ENCODE measurements at regions not wholly inside any gene's neighbourhood (a gene's known extent, or its start where the extent isn't known, plus 50 kb on each side); places are given as distances from the start of the nearest gene placed in this dataset.
"Not testable (repeated sequence)": the region's sequence is repeated elsewhere in the genome, so short reads cannot be mapped to it uniquely, and the experiment has no call there.

DNA sequence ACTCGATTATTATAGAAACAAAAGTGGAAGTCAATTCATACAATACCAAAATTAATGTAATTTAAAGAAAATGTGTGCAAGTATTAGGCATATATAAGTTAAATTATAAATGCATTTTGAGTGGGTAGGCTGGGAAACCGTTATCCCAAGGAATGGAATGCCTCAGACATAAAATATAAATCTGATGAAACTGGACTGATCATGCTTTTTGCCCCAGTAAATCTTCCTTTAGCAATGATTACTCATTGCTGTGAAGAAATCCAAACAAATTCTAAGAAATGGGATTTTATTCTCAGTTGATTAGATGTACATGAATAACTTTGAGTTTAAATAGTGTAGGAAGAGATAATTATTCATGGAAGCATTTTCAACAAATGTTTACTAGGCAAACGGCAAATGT lies 185.5 kb upstream of the KCNMB2 start:
- H3K4me3 ChIP-seq (ENCODE audit: low read depth, low read length), result no peak overlapping the region
- in situ Hi-C loops (cut with HindIII; ENCODE audit: low sequenced_read_pairs), result no loop called here
- TF ChIP-seq, protein P1, sequence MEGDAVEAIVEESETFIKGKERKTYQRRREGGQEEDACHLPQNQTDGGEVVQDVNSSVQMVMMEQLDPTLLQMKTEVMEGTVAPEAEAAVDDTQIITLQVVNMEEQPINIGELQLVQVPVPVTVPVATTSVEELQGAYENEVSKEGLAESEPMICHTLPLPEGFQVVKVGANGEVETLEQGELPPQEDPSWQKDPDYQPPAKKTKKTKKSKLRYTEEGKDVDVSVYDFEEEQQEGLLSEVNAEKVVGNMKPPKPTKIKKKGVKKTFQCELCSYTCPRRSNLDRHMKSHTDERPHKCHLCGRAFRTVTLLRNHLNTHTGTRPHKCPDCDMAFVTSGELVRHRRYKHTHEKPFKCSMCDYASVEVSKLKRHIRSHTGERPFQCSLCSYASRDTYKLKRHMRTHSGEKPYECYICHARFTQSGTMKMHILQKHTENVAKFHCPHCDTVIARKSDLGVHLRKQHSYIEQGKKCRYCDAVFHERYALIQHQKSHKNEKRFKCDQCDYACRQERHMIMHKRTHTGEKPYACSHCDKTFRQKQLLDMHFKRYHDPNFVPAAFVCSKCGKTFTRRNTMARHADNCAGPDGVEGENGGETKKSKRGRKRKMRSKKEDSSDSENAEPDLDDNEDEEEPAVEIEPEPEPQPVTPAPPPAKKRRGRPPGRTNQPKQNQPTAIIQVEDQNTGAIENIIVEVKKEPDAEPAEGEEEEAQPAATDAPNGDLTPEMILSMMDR (IDR thresholded peaks at IDR 0.05; ENCODE audit: low read depth, low read length), result no peak
- DNase-seq (ENCODE audit: low read depth, low spot score), result no peak

DNA sequence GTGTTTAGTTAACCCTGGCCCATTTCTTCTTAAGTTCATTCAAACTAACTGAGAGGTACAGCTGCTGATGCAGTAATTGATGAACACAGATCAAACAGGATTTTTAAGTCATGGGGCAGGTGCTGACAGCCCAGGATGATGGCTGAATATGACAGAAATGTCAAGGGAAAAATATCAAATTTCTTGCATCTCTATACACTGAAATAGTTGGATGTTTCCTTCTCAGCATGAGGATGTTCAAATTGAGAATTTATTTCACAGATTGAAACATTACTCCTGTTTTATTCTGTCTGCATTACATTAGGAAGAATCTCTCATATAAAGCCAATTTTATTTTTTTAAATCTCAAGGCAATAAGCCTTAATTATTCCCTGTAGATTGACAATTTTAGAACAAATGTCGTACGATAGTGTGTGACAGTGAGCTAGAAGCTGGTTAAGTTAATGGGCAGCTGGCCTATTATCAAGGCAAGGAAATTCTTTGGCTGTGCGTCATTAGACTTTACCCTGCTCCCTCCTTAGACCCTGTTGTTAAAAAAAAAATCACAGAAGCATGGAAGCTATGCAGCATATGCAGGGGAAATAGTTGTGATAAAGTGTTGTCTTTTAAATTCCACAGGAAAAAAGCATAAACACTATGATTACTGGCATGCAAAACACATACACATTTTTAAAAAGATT lies 183.8 kb upstream of the KCNMB2 start:
- in situ Hi-C loops (cut with HindIII; ENCODE audit: low sequenced_read_pairs), result no loop called here
- TF ChIP-seq, protein P1 (IDR thresholded peaks at IDR 0.05; ENCODE audit: low read depth, low read length), result no peak
- peak; percentile 84 for DNase-seq (ENCODE audit: low read depth, low spot score)
- no peak overlapping the region for H3K4me3 ChIP-seq (ENCODE audit: low read depth, low read length)

DNA sequence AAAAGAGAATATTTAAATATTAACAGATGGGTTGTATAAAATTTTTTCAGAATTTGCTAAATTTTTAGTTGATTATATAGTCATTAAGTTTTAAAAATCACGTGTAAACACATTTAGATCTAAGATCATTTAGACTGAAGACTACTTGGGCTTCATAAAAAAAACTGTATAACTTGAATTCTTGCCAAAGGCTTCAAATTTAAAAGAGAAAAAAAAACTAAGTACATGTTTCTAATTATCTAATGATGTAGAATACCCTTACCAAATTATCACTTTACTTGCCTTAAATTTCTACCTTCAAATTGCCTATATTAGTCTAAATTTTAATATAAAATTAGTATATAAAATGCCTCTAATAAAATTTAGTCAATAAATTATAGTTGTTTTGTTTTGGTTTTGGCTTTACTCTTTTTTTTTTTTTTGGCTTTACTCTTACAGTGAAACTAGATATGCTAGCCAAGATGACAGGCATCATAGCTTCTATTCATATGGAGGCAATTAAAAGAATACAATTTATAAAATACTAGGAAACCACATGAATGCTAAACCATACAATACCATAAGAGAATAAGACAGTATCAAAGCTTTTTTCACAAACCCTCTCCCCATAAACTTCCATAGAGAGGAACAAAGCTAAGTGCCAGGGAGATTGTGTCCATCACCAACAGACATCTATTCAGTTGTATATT lies 183.1 kb upstream of the KCNMB2 start:
- TF ChIP-seq, protein P1 (IDR thresholded peaks at IDR 0.05; ENCODE audit: low read depth, low read length), result no peak
- H3K4me3 ChIP-seq (ENCODE audit: low read depth, low read length), result no peak overlapping the region
- DNase-seq (ENCODE audit: low read depth, low spot score), result peak; percentile 17
- in situ Hi-C loops (cut with HindIII; ENCODE audit: low sequenced_read_pairs), result no loop called here

DNA sequence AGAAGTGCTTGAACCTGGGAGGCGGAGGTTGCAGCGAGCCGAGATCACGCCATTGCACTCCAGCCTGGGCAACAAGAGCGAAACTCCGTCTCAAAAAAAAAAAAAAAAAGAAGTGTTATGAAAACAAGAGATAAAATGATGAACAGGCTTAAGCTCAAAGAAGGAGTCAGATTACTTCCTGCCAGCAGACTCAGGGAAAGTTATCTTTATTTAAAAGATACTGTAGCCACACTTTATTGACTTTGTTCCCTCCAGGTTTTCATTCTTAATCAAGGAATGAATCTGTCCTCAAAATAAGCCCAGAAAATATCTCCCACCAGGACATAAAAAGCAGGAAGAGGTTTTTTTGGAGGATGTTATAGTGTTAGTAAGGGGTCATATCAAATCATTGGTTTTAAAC lies 176.5 kb upstream of the KCNMB2 start:
- DNase-seq (ENCODE audit: low read depth, low spot score), result peak; percentile 20
- no peak overlapping the region for H3K4me3 ChIP-seq (ENCODE audit: low read depth, low read length)
- in situ Hi-C loops (cut with HindIII; ENCODE audit: low sequenced_read_pairs), result no loop called here
- TF ChIP-seq, protein P1 (IDR thresholded peaks at IDR 0.05; ENCODE audit: low read depth, low read length), result no peak

DNA sequence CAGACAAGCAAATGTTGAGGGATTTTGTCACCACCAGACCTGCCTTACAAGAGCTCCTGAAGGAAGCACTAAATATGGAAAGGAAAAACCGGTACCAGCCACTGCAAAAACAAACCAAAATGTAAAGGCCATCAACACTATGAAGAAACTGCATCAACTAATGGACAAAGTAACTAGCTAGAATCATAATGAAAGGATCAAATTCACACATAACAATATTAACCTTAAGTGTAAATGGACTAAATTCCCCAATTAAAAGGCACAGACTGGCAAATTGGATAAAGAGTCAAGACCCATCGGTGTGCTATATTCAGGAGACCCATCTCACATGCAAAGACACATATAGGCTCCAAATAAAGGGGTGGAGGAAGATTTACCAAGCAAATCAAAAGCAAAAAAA lies 173.2 kb upstream of the KCNMB2 start:
- DNase-seq (ENCODE audit: low read depth, low spot score); in situ Hi-C loops (cut with HindIII; ENCODE audit: low sequenced_read_pairs); H3K4me3 ChIP-seq (ENCODE audit: low read depth, low read length): not testable (repeated sequence)

DNA sequence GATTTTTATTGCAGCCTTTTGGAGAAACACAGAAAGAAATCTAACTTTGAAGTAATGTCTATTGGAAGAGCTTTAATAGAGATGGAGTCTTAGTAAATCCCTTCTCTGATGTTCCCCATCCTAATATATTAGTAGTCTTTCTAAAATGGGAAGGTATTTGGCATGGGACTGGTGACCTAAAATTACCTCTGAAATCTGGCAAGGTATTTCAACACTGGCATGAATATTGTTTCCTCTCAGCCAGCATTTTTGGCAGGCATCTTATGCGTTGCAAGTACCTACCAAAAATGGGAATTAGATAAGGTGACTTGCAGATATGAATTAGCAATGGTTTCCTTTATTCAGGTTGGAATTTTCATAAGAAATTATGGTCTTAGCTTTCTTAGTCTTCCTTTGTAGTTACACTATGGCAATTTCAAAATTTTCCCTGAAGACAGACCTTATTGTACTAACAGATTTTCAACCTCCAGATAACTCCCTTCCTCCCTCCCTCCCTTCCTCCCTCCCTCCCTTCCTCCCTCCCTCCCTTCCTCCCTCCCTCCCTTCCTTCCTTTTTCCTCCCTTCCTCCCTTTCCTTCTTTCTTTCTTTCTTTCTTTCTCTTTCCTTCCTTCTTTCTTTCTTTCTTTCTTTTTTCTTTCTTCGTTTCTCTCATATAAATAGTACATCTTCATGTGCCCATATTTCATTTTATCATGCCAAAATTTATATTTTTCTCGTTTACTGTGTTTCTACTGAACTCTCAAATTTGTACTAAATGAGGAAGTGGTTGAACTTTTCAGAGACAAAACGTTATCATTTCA lies 168.2 kb upstream of the KCNMB2 start:
- H3K4me3 ChIP-seq (ENCODE audit: low read depth, low read length), result no peak overlapping the region
- no peak for DNase-seq (ENCODE audit: low read depth, low spot score)
- TF ChIP-seq, protein P1 (IDR thresholded peaks at IDR 0.05; ENCODE audit: low read depth, low read length), result no peak
- in situ Hi-C loops (cut with HindIII; ENCODE audit: low sequenced_read_pairs), result no loop called here

DNA sequence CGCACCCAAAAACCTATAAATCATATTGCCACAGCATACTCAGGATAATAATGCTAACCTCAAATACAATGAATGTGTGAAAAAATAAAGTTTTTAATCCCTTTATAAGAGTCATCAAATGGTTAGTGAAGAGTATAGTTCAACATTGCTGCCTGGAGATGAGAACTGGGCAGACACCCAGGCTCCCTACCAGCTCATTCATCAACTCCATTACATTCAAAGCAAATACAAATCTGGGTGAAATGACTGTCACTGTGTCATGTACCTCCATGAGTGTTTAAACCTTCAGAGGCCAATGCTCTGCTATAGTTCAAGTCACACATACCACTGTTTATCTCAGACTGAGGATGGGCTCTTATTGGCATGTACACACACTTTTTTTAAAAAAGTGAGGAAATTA lies 167.2 kb upstream of the KCNMB2 start:
- no peak for DNase-seq (ENCODE audit: low read depth, low spot score)
- in situ Hi-C loops (cut with HindIII; ENCODE audit: low sequenced_read_pairs), result no loop called here
- TF ChIP-seq, protein P1 (IDR thresholded peaks at IDR 0.05; ENCODE audit: low read depth, low read length), result no peak
- H3K4me3 ChIP-seq (ENCODE audit: low read depth, low read length), result no peak overlapping the region

Measured in astrocyte of the spinal cord (primary cell).